GF-D8 (cell line): ENCODE measurements at regions not wholly inside any gene's neighbourhood (a gene's known extent, or its start where the extent isn't known, plus 50 kb on each side); places are given as distances from the start of the nearest gene placed in this dataset.
"Not testable (repeated sequence)": the region's sequence is repeated elsewhere in the genome, so short reads cannot be mapped to it uniquely, and the experiment has no call there.

ENCODE experiments used
- DNase-seq: peaks from one replicate; lab custom pipeline; 2025; lab: John Stamatoyannopoulos, UW

DNA sequence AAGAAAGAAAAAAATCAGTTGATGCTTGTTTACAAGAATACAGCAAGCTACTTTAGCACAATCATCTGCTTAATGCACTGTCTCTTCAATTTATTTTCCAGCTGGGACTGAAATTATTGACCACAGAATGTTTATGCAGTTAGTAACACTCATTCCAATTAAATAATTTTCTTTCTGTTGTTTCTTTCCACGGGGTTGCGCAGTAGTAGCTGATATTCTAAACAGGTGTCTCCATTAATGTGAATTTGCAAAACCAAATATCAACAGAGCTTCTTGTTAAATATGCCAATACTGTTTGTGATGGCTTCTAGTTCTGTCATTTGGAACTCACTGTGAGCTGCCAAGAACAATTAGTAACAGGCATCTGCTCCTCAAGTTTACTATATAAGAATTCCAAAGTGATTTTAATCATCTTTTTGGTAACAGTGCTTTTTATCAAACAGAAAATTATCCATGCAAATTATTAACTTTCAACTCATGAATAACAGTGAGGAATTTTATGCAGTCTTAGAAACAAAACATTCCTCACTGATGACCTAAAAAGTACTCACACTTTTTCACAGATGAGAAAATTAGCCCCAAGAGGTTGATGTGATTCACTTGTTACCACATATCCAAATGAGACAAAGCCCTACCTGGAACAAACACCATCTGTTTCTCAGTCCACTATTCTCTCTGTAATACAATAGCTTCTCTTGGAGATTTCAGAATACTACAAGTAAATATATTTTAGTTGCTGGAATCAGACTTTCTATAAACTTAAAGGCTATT lies 567.6 kb upstream of the RGMB start:
- DNase-seq, result no peak

DNA sequence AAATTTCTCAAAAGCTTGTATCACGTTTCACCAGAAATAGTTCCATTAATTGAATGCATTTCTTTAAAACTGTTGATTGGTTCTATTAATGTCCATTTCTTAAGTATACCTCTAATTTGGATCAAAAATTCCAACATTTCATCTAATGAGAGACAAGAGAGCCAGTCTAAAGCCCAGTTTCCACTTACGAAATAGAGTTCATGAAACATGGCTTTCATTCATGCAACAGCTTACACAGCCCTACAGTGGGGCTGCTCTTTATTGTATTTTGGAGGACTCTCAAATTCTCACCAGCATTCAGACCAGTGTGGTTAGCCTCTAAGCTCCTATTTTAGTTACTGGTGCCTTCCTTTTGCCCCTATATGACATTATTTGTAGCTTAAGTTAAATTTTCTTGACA lies 566.9 kb upstream of the RGMB start:
- DNase-seq, result no peak

DNA sequence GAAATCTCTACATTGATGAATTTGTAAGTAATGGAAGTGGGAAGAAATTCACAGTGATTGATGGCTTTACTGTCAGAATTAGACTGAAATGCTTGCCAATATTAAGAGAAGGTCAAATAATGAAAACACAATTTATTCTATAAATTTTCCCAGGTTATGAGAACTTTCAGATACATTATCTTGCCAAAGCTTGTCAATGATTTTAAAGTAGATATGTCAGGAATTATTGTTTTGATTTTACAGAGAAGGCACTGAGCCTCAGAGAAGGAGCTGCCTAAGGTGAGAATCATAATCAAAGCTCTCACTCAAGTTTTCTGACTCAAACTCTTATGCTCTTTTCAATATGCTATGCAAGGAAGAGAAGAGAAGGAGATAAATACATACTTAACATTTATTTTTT lies 564.0 kb upstream of the RGMB start:
- DNase-seq, result no peak

DNA sequence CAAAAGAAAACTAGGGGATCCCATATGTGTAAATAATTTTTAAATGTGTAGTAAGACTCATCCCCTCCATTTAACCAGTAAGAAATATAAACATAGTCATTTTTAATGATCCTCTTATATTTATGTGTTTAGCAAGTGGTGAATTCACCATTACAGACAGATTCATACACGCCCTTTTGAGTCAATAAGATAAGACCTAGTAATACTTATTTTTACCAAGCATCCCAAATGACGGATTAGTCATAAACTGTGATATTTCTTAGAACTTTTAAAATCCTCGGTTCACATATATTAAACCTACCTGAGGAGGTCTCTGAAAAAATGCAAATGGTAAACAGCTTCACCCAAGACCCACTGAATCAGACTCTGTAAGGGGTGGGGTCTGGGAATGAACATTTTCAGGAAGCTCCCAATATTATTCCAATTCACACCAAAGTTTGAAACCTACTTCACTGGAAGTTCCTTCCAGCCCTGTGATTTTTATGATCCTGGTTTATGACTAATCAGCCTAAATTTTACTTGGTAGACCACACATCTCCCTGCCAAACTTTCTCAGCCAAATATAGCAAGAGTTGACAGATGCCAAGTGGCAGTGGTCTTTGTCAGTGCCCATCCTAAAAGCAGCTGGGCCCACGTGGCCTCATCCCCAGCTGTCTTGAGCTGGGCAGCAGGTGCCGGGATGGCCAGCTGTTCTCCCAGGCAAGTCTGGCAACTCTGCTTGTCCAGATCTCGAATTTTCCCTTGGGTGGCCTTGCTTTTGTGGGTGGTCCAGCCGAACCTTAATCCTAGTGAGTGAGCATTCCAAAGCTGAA lies 559.0 kb upstream of the RGMB start:
- DNase-seq, result no peak

DNA sequence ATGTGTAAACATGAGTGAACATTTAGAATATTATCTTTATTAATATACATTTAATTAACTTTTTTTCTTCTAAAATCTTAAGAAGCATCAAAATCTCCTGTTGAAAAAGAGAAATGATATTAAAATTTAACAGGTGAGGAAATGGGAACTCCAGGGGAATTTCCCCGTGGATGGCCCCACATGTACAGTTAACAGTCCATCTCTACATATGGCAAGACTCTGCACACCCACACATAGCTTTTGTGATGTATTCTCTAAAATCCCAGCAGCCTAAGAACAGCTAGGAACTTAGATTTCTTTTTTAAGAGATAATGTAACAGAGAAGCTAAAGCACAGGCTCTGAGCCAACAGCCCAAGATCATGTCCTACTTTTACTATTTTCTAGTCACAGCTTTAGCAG lies 556.3 kb upstream of the RGMB start:
- no peak for DNase-seq

DNA sequence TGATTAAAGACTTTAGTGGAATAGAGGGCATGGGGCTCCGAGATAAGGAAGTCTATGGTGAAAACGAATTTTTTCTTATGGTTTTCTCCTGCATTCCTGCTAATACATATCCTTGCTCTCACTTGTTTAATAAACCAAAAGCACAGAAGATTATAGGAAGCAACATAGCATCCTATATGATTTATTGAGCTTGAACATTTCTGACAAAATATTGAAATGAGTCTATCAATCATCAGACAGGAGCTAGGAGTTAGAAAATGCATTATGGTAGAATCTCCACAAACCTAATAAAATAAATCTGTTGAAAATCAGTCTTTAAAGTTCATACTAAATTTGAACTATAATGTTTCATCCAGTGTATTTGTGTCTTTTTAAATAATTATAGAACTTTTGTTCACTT lies 554.6 kb upstream of the RGMB start:
- no peak for DNase-seq

DNA sequence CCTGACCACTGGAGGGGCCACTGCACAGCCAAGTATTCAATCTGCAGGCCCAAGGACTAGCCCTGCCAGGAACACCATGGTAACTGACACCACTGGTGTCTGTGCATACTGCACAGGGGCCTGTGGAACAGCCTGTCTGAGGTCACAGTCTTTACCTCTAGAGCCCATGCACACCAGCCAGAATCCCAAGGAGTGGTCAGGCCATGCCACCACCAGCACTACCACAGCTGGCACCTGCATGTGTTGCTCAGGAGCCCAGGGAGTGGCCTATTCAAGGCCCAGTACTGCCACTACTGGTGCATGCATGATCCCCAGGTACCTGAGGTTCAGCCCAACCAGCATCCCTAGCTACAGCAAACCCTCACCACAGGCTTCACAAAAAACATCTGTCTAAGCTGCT lies 546.0 kb upstream of the RGMB start:
- no peak for DNase-seq

DNA sequence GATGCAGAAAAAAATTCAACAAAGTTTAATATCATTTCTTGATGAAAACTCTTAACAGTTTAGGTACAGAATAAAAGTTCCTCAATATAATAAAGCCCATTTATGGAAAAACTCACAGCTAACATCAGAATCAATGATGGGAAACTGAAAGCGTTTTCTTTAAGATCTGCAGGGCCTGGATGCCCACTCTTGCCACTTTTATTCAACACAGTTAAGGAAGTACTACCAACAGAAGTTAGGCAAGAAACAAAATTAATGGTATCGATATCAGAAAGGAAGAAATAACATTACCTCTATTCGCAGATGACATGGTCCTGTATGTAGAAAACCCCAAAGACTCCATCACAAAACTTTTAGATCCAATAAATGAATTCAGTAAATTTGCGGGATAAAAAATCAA lies 542.4 kb upstream of the RGMB start:
- no peak for DNase-seq

DNA sequence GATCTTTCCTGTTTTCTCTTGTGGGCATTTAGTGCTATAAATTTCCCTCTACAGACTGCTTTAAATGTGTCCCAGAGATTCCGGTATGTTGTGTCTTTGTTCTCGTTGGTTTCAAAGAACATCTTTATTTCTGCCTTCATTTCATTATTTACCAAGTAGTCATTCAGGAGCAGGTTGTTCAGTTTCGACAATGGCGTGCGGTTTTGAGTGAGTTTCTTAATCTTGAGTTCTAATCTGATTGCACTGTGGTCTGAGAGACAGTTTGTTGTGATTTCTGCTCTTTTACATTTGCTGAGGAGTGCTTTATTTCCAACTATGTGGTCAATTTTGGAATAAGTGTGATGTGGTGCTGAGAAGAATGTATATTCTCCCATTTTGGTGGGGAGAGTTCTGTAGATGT lies 535.7 kb upstream of the RGMB start:
- DNase-seq, result not testable (repeated sequence)

DNA sequence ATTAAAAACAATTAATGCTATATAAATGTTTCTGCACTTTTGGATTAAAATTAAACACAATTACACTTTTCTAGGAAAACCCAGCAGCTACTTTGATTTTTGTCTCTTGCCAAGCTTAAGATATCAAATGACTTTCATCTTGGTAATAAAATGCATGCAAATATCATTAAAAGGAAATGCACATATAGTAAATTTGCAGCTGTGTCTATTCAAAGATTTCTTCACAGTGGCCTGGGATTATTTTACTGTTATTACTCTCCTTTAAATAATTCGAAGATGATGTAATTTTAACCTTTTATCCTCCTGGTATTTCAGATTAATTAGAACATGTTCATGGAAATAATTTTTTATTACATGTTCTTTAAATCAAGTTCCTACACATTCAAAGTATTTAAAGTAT lies 529.5 kb upstream of the RGMB start:
- DNase-seq, result no peak

DNA sequence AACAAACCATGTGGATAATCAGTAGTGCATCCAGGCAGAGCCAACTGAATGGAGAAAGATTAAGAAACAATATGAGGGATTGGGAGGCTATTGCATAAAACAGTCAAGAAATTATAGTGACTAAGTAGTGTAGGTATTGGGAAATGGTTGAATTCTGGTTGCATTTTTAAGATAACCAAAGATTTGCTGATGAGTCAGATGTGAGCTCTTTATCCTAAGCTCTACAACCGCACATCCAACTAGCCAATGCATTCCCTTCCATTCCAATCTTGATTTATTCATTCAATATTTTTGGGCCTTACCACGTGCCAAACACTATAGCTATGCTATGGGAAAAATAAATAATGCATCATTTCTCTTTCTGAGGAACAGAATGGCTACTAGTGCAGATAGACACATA lies 524.5 kb upstream of the RGMB start:
- no peak for DNase-seq

DNA sequence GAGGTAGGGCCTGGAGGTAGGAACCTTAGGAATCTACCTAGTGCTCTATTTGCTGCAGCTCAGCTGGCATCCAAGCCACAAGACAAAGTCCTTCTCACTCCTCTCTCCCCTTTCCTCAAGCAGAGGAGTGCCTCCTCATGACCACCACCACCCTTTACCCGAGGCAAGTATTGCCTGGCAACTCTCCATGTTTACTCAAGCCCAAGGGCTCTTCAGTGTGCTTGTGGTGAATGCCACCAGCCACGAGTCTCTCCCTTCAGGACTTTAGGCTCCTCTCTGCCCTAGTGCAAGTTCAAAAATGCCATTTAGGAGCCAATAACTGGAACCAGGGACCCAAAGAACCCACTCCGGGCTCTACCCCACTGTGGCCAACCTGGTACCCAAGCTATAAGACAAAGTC lies 514.5 kb upstream of the RGMB start:
- DNase-seq, result no peak

DNA sequence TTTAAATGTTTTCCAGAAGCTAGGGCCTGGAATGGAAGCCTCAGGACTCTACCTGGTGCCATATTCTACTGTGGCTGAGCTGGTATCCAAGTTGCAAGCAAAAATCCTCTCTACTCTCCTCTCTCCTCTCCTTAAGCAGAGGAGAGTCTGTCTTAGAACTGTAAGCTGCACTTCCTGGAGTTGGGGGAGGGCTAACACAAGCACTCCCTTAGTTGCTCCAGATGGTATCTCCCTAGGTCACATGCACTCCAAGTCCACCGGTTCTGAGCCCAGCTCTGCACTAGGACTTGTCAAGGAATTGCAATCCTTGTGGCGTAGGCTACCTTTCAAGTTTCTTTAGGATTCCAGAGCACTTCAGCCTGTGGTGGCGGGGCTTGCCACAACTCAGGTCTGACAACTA lies 513.9 kb upstream of the RGMB start:
- DNase-seq, result no peak

DNA sequence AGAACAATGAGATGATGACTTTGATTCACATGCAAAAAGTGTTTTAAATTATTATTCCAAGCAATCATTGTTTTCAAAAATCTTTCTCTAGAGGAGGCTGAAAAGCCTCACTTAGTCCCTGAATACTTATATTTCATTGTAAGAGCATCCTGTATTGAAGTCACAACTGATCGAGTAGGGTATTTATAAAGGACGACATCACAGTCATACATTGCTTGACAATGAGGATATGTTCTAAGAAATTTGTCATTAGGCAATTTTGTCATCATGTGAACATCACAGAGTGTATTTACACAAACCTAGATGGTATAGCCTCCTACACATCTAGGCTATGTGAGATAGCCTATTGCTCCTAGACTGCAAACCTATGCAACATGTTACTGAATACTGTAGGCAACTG lies 510.4 kb upstream of the RGMB start:
- DNase-seq, result no peak

DNA sequence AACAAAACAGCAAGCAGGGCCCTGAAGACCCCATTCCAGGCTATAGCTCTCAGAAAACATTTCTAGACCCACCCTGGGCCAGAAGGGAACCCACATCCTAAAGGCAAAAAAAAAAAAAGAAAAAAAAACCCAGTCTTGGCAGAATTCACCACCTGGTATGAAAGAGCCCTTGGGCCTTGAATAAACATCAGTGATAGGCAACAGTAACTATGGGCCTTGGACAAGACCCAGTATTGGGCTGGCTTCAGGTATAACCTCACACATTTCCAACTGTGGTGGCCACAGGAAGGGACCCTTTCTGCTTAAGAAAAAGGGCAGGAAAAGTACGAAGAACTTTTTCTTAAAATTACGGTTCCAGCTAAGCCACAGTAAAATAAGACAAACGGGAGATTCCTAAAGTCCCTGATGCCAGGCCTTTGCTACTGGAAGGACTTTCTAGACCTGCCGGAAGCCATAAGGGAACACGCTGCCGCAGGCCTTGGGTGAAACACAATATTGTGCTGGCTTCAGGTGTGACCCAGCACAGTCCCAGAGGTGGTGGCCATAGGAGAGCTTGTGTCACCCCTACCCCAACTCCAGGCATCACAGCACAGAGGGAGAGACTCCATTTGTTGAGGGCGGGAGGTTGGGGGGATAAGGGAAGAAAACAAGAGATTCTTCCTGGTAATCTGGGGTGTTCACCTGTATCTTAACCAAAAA lies 505.2 kb upstream of the RGMB start:
- no peak for DNase-seq

DNA sequence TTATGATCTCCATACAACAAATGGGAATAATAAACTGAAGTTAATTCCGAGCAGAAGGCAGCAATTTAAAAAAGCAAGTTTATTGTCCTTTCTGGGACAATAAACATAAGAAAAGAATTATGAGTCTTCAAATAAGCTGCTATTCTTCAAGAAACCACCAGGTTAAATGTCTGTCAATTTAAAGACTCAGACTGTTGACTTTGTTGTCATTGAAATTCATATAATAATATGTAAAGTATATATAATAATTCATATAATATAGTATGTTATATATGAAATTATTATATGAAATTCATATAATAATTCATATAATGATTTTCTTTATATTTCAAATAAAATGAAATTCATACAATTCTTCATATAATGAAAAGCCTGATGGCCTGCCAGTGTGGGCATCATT lies 497.5 kb upstream of the RGMB start:
- no peak for DNase-seq

DNA sequence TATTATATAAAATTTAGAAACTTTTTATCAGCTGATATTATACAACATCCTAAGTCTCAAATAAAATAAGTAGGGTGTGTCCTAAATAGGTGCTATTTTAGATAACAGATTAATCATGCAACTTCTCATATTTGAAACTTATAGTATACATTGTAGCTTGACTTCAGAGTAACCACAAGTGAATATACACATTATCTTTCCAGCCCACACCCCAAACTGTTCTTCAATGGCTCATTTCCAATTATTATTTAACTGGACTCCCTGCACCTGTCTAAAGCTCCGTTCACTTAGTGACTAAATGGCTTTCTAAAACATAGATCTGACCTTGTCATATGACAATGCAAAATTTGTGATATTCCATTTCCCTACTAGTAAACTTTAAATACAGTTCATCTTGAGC lies 490.9 kb upstream of the RGMB start:
- DNase-seq, result no peak

DNA sequence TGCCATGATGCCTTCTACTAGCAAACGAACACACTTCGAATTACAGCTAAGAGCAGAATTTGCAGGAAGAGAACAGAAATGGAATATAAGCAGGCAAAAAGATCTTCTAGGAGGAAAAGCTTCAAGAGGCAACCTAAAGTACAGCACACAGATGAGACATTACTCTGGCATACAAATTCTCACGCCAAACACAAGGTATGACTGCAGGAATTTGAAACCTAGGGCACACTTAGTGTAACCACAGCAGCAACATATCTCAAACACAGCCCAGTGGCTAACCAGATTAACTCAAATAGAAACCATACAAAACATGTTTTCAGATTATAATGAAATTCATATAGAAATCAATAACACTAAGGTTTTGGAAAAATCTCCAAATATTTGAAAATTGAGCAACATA lies 481.0 kb upstream of the RGMB start:
- DNase-seq, result no peak

DNA sequence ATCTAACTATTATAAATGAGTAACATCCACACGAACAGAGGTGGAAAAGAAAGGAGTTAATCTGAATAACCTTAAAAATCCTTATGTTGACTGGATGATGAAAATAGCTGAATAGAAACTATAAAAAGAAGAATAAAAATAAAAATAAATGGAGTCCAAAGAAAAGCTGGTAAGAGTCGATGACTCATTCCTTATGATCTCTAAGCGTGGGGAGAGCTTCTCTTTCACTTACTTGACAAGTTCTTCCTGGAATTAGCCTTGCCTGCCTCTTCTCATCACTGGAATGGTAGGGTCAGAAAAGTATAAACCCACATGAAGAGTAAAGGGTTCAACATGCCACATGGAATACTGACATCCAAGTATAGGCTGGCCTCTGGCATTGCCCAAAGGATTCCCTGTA lies 477.0 kb upstream of the RGMB start:
- no peak for DNase-seq

DNA sequence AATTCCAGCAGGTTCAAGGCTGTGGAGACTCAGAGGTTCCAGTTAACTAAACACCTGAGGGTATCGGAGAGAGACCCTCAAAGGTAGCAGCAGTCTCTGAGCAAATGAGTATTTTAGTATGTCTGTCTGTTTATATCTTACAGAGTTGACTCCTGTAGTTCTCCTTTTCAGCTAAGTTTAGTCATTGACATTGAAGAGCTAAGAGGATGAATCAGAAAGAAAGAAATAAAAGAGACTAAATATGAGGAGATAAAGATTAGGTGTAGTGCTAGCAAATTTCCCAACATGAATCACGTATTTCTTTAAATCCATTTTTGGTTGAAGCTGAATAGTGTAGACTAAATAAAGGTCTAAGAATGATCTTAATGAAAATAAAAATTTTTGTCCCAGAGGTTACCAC lies 474.0 kb upstream of the RGMB start:
- no peak for DNase-seq

DNA sequence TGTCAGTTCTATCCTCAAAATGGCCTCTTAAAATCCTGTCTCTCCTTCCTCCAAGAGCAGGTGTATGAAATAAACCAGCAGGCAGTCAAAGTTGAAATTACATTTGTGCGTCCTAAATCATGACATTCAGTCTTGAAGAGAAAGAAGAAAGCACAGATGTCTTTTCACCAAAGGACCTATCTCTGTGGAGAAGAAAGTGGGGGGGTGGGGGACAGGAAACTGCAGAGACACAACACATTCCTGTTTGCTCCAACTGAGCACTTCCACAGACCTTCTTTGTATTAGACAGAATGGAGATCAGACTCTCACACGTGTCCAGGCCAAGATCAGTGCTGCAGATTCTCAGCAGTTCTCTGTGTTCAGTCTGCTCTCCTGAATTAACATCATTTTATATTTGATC lies 471.9 kb upstream of the RGMB start:
- no peak for DNase-seq

DNA sequence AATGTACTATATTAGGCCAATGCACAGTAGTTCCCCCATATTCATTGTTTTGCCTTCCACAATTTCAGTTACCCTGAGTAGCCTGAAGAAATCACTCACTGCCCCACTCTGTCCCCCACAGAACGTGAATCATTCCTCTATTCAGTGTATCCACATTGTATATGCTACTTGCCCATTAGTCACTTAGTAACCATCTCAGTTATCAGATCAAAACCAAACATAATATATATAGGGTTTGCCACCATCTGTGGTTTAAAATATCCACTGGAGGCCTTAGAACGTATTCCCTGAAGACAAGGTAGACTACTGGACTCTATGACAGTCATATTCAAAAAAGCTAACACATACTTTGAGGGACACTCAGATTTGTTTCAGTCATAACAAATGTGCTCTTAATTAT lies 465.7 kb upstream of the RGMB start:
- no peak for DNase-seq

DNA sequence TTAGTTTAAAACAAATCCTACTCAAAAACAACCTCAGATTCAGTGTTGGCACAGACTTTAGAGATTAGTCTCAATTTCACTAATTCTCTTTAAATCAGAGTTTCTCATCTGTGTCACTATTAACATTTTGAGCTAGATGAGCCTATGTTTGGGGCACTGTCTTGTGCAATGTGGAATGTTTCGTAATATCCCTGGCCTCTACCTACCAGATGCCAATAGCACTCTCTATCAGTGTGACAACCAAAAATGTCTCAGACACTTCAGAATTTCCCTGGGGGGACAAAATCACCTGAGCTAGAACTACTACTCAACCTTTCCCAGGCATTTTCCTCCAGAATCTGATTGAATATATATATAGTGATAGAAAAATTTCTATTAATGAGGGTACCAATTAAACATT lies 465.2 kb upstream of the RGMB start:
- DNase-seq, result no peak
